HepG2 (cell line): ENCODE measurements at regions not wholly inside any gene's neighbourhood (a gene's known extent, or its start where the extent isn't known, plus 50 kb on each side); places are given as distances from the start of the nearest gene placed in this dataset.

Source experiments
- ATAC-seq: fragments of 200-7000 bp; cut with Tn5 transposase; 3 replicates; pipeline ENCODE4 v1.9.1; 2020; ENCODE audit warnings: mild to moderate bottlenecking, moderate library complexity
- BruUV-seq: library from RNA; stranded (reverse); fragments of 400-500 nt; replicated peaks from 2 replicates; lab custom pipeline; 2021; lab: Mats Ljungman, UMichigan
- CTCF ChIA-PET: fragments of 300-600 bp; formaldehyde crosslinking; extraction: SDS; loops from one replicate; lab custom pipeline; 2021; ENCODE audit warnings: low total read pairs, inconsistent platforms, low intra/inter-chr PET ratio; lab: Yijun Ruan, JAX
- POLR2A ChIA-PET: fragments of 350-600 bp; sonication (Branson Sonifier 250); formaldehyde crosslinking; loops from one replicate; lab custom pipeline; 2020; ENCODE audit warnings: antibody characterized with exemption, inconsistent platforms; lab: Yijun Ruan, JAX
- DNase-seq: peaks from one replicate; pipeline ENCODE4 v3.0.0-alpha.2; 2015; ENCODE audit warnings: low spot score
- FAIRE-seq: peaks from 3 replicates; lab custom pipeline; 2011; peaks lifted over from hg19 to GRCh38; lab: Jason Lieb, UNC
- H2AFZ ChIP-seq: one replicate; pipeline ENCODE4 v1.6.1; 2011; ENCODE audit warnings: low read length, inconsistent platforms
- H3K27ac ChIP-seq: fragments of 300-600 bp; 3 replicates; pipeline ENCODE4 v1.8.0; 2011; ENCODE audit warnings: mixed run types, mild to moderate bottlenecking, mixed read lengths, low read length, inconsistent platforms; ENCODE audit not compliant: insufficient read depth; ENCODE audit errors: extremely low read length
- H3K27me3 ChIP-seq, 2 experiments: fragments of 200-600 bp in 1 of 2; 2 replicates in 1 of 2; 3 replicates in 1 of 2; pipeline versions ENCODE4 v1.6.0 to v1.8.0; 2011; ENCODE audit warnings: low read length in 2 of 2, mild to moderate bottlenecking in 2 of 2, moderate library complexity in 2 of 2, inconsistent platforms in 1 of 2; ENCODE audit not compliant: insufficient read depth in 2 of 2, control insufficient read depth in 1 of 2
- H3K36me3 ChIP-seq, 2 experiments: fragments of 200-600 bp in 1 of 2; replicated peaks in 1 of 2; 2 replicates in 1 of 2; 3 replicates in 1 of 2; pipeline versions ENCODE4 v1.5.1 to v1.8.0; 2011; ENCODE audit warnings: low read length in 2 of 2, inconsistent platforms in 1 of 2; ENCODE audit not compliant: insufficient read depth in 2 of 2, control insufficient read depth in 1 of 2
- H3K4me1 ChIP-seq: 2 replicates; pipeline ENCODE4 v1.5.1; 2012; ENCODE audit warnings: low read length, inconsistent platforms; ENCODE audit not compliant: insufficient read depth
- H3K4me2 ChIP-seq: 2 replicates; pipeline ENCODE4 v1.6.0; 2011; ENCODE audit warnings: low read depth, low read length, inconsistent platforms
- H3K4me3 ChIP-seq, 3 experiments: fragments of 200-600 bp in 1 of 3; sonication (generic), shearing (Covaris generic) in 1 of 3; replicated peaks in 1 of 3; 2 replicates each; pipeline ENCODE4 v1.5.1; 2011 to 2016; ENCODE audit warnings: low read length in 3 of 3, inconsistent platforms in 2 of 3, low read depth in 2 of 3, mild to moderate bottlenecking in 2 of 3, control low read depth in 1 of 3, mixed read lengths in 1 of 3; ENCODE audit not compliant: insufficient read depth in 1 of 3
- H3K79me2 ChIP-seq: one replicate; pipeline ENCODE4 v1.6.1; 2011; ENCODE audit warnings: low read length, inconsistent platforms; ENCODE audit not compliant: insufficient read depth
- H3K9ac ChIP-seq: 2 replicates; pipeline ENCODE4 v1.6.0; 2011; ENCODE audit warnings: mild to moderate bottlenecking, low read depth, low read length, inconsistent platforms; ENCODE audit not compliant: insufficient read depth
- H3K9me3 ChIP-seq: 2 replicates; pipeline ENCODE4 v1.5.1; 2012; ENCODE audit warnings: mild to moderate bottlenecking, low read length
- H4K20me1 ChIP-seq: 2 replicates; pipeline ENCODE4 v1.6.0; 2011; ENCODE audit warnings: inconsistent platforms, mild to moderate bottlenecking, low read length, moderate library complexity; ENCODE audit not compliant: insufficient read depth
- CTCF ChIP-seq: sonication (generic); formaldehyde crosslinking; IDR thresholded peaks from 2 replicates; pipeline ENCODE4 v1.5.0; 2020; ENCODE audit warnings: mild to moderate bottlenecking, missing genetic modification reagents, moderate library complexity
- DNMT1 ChIP-seq: sonication (generic); formaldehyde crosslinking; IDR thresholded peaks from 2 replicates; pipeline ENCODE4 v1.5.1; 2020; ENCODE audit warnings: mild to moderate bottlenecking, missing genetic modification reagents
- HDAC6 ChIP-seq: fragments of 200-600 bp; sonication (generic); IDR thresholded peaks from 2 replicates; pipeline ENCODE4 v1.7.0; 2017; ENCODE audit warnings: mild to moderate bottlenecking, antibody characterized with exemption, low read length, low read depth
- HOXD1 ChIP-seq: sonication (generic); formaldehyde crosslinking; IDR thresholded peaks from 2 replicates; pipeline ENCODE4 v1.5.0; 2020; ENCODE audit warnings: missing genetic modification reagents
- IKZF5 ChIP-seq: IDR thresholded peaks from 2 replicates; pipeline ENCODE4 v1.6.1; 2018; ENCODE audit warnings: missing genetic modification reagents, mild to moderate bottlenecking, missing compliant biosample characterization
- PCBP2 ChIP-seq: fragments of 200-400 bp; formaldehyde crosslinking; optimal IDR thresholded peaks from 2 replicates; pipeline ENCODE3; 2018; ENCODE audit warnings: low read length, low read depth; ENCODE audit not compliant: poor library complexity, severe bottlenecking
- PHF20 ChIP-seq: sonication (generic); formaldehyde crosslinking; IDR thresholded peaks from 2 replicates; pipeline ENCODE4 v1.5.0; 2020; ENCODE audit warnings: mild to moderate bottlenecking, missing genetic modification reagents
- SMC3 ChIP-seq: IDR thresholded peaks from 2 replicates; pipeline ENCODE4 v1.6.1; 2011; ENCODE audit warnings: low read length, improper control_type of control experiment
- SOX5 ChIP-seq: IDR thresholded peaks from 2 replicates; pipeline ENCODE4 v1.6.1; 2016; ENCODE audit warnings: borderline replicate concordance
- SRY ChIP-seq: sonication (generic); formaldehyde crosslinking; IDR thresholded peaks from 2 replicates; pipeline ENCODE4 v1.8.0; 2022; ENCODE audit warnings: mild to moderate bottlenecking, missing genetic modification reagents
- ZMYM3 ChIP-seq: sonication (generic); formaldehyde crosslinking; IDR thresholded peaks from 2 replicates; pipeline ENCODE4 v1.5.1; 2020; ENCODE audit warnings: mild to moderate bottlenecking, missing genetic modification reagents
- ZNF138 ChIP-seq: sonication (generic); formaldehyde crosslinking; IDR thresholded peaks from 2 replicates; pipeline ENCODE4 v1.5.0; 2020; ENCODE audit warnings: mild to moderate bottlenecking, low read depth, missing genetic modification reagents
- ZNF256 ChIP-seq: sonication (generic); formaldehyde crosslinking; conservative IDR thresholded peaks from 2 replicates; pipeline ENCODE4 v1.4.0; 2020; ENCODE audit warnings: missing genetic modification reagents
- ZNF746 ChIP-seq: sonication (generic); formaldehyde crosslinking; IDR thresholded peaks from 2 replicates; pipeline ENCODE4 v1.8.0; 2022; ENCODE audit warnings: mild to moderate bottlenecking, missing genetic modification reagents
- ZNF772 ChIP-seq: sonication (generic); formaldehyde crosslinking; IDR thresholded peaks from 2 replicates; pipeline ENCODE4 v1.5.0; 2020; ENCODE audit warnings: mild to moderate bottlenecking, missing genetic modification reagents
- ZNF780A ChIP-seq: sonication (generic); formaldehyde crosslinking; IDR thresholded peaks from 2 replicates; pipeline ENCODE4 v1.8.0; 2022; ENCODE audit warnings: mild to moderate bottlenecking, missing genetic modification reagents, moderate library complexity
- ZNF792 ChIP-seq: IDR thresholded peaks from 2 replicates; pipeline ENCODE4 v1.6.1; 2016
- WGBS: methylation state at CpG from one replicate; pipeline ENCODE4 v1.1.6; 2017; ENCODE audit warnings: low lambda C conversion rate; 5-methylcytosine and 5-hydroxymethylcytosine counted together
- in situ Hi-C: cut with HindIII; loops from 2 replicates; pipeline ENCODE4 v1.10.0; 2017; ENCODE audit warnings: low pct_unique_long_range_greater_than_20kb; ENCODE audit not compliant: extremely low pct_ligation_motif_present
- intact Hi-C: fragments of 100-400 bp; cut with micrococcal nuclease; formaldehyde crosslinking; loops from one replicate; pipeline ENCODE4 v1.10.0; 2022; ENCODE audit not compliant: unreplicated experiment
- TF ChIP-seq, protein P1 (sequence below): sonication (generic); formaldehyde crosslinking; IDR thresholded peaks from 2 replicates; pipeline ENCODE4 v1.5.0; 2020; ENCODE audit warnings: mild to moderate bottlenecking, missing genetic modification reagents
- TF ChIP-seq, protein P2 (sequence below): sonication (generic); formaldehyde crosslinking; IDR thresholded peaks from 2 replicates; pipeline ENCODE4 v1.4.0; 2020; ENCODE audit warnings: mild to moderate bottlenecking, missing genetic modification reagents

GRCh38 chr3:107271787-107272387 is 105.4 kb upstream of the CCDC54 start:
- DNase-seq = peak; percentile 18
- BruUV-seq = no TSS peak
- Histone ChIP-seq H3K79me2 (no peaks in the 10 kb centered on the region), H3K4me2 (no peak overlapping the region), H2AFZ (no peak overlapping the region), H3K27me3 (no peaks in the 10 kb centered on the region; a peak in 1 of 5 replicates), H3K4me3 (no peak overlapping the region), H3K4me1 (no peaks in the 10 kb centered on the region), H3K9ac (no peak overlapping the region), H4K20me1 (no peaks in the 10 kb centered on the region), H3K9me3 (no peaks in the 10 kb centered on the region), H3K27ac (no peak overlapping the region), H3K36me3 (no peaks in the 10 kb centered on the region)
- intact Hi-C loops = loop anchor here (1.0 to 2.0 kb wide), 3 partner anchors 149 to 271 kb away; no protein-coding TSS in a partner anchor
- 1% methylated on average over 3 of the region's 3 CpGs for WGBS
- ChIA-PET CTCF (interaction anchor here (1.0 to 1.6 kb wide), 4 partner anchors 36 to 272 kb away, joined by 3 to 9 read pairs (median 6); no protein-coding TSS in a partner anchor), POLR2A (no interaction called here)
- FAIRE-seq = peak; percentile 56
- in situ Hi-C loops = loop anchor here (10.0 kb wide), 1 partner anchor 153 kb away; no protein-coding TSS in a partner anchor
- peak; percentile 73 for ATAC-seq
- TF ChIP-seq CTCF = peak; percentile 62
- TF ChIP-seq, protein P1, sequence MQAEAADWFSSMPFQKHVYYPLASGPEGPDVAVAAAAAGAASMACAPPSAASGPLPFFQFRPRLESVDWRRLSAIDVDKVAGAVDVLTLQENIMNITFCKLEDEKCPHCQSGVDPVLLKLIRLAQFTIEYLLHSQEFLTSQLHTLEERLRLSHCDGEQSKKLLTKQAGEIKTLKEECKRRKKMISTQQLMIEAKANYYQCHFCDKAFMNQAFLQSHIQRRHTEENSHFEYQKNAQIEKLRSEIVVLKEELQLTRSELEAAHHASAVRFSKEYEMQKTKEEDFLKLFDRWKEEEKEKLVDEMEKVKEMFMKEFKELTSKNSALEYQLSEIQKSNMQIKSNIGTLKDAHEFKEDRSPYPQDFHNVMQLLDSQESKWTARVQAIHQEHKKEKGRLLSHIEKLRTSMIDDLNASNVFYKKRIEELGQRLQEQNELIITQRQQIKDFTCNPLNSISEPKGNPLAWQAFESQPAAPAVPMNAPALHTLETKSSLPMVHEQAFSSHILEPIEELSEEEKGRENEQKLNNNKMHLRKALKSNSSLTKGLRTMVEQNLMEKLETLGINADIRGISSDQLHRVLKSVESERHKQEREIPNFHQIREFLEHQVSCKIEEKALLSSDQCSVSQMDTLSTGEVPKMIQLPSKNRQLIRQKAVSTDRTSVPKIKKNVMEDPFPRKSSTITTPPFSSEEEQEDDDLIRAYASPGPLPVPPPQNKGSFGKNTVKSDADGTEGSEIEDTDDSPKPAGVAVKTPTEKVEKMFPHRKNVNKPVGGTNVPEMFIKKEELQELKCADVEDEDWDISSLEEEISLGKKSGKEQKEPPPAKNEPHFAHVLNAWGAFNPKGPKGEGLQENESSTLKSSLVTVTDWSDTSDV (CRISPR knock-in tag) = no peak
- TF ChIP-seq SRY (CRISPR knock-in tag) = no peak
- TF ChIP-seq PCBP2 = no peak
- no peak for TF ChIP-seq SOX5
- TF ChIP-seq ZNF792 (CRISPR knock-in tag) = no peak
- no peak for TF ChIP-seq HOXD1
- TF ChIP-seq ZNF772 (CRISPR knock-in tag) = no peak
- TF ChIP-seq IKZF5 (CRISPR knock-in tag) = no peak
- no peak for TF ChIP-seq HDAC6
- no peak for TF ChIP-seq ZMYM3 (CRISPR knock-in tag)
- TF ChIP-seq, protein P2, sequence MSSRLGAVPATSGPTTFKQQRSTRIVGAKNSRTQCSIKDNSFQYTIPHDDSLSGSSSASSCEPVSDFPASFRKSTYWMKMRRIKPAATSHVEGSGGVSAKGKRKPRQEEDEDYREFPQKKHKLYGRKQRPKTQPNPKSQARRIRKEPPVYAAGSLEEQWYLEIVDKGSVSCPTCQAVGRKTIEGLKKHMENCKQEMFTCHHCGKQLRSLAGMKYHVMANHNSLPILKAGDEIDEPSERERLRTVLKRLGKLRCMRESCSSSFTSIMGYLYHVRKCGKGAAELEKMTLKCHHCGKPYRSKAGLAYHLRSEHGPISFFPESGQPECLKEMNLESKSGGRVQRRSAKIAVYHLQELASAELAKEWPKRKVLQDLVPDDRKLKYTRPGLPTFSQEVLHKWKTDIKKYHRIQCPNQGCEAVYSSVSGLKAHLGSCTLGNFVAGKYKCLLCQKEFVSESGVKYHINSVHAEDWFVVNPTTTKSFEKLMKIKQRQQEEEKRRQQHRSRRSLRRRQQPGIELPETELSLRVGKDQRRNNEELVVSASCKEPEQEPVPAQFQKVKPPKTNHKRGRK (CRISPR knock-in tag) = no peak
- TF ChIP-seq ZNF780A (CRISPR knock-in tag) = no peak
- TF ChIP-seq ZNF746 (CRISPR knock-in tag) = no peak
- no peak for TF ChIP-seq DNMT1 (CRISPR knock-in tag)
- TF ChIP-seq SMC3 = peak; percentile 61
- no peak for TF ChIP-seq ZNF138 (CRISPR knock-in tag)
- TF ChIP-seq ZNF256 (CRISPR knock-in tag) = no peak
- no peak for TF ChIP-seq PHF20 (CRISPR knock-in tag)
